Neutrophil (primary cell): ENCODE measurements at regions not wholly inside any gene's neighbourhood (a gene's known extent, or its start where the extent isn't known, plus 50 kb on each side); places are given as distances from the start of the nearest gene placed in this dataset.

Experiments
- H3K27ac ChIP-seq: fragments of 200-600 bp; sonication (generic); 2 replicates; pipeline ENCODE4 v1.5.1; 2016; ENCODE audit warnings: mild to moderate bottlenecking, moderate library complexity
- H3K27me3 ChIP-seq: fragments of 200-600 bp; sonication (generic); 2 replicates; pipeline ENCODE4 v1.6.0; 2016; ENCODE audit warnings: mild to moderate bottlenecking
- H3K36me3 ChIP-seq: fragments of 200-600 bp; sonication (generic); 2 replicates; pipeline ENCODE4 v1.5.1; 2017
- H3K4me1 ChIP-seq, 2 experiments: fragments of 200-600 bp in 1 of 2; sonication (generic) in 1 of 2; 1 replicate in 1 of 2; 2 replicates in 1 of 2; pipeline versions ENCODE4 v1.5.1 to v1.6.1; 2013 to 2016; ENCODE audit warnings: low read depth in 1 of 2, low read length in 1 of 2, mild to moderate bottlenecking in 1 of 2, moderate library complexity in 1 of 2; ENCODE audit not compliant: control insufficient read depth in 1 of 2, insufficient read depth in 1 of 2
- H3K4me3 ChIP-seq, 2 experiments: fragments of 200-600 bp in 1 of 2; sonication (generic) in 1 of 2; 1 replicate in 1 of 2; 2 replicates in 1 of 2; pipeline ENCODE4 v1.5.1; 2013 to 2016; ENCODE audit warnings: low read depth in 1 of 2, low read length in 1 of 2, mild to moderate bottlenecking in 1 of 2, moderate library complexity in 1 of 2
- H3K9me3 ChIP-seq: fragments of 200-600 bp; sonication (generic); 2 replicates; pipeline ENCODE4 v1.5.1; 2016
- TF ChIP-seq, protein P1 (sequence below): fragments of 200-600 bp; sonication (generic); IDR thresholded peaks from 2 replicates; pipeline ENCODE4 v1.5.1; 2016; ENCODE audit warnings: antibody characterized with exemption

DNA sequence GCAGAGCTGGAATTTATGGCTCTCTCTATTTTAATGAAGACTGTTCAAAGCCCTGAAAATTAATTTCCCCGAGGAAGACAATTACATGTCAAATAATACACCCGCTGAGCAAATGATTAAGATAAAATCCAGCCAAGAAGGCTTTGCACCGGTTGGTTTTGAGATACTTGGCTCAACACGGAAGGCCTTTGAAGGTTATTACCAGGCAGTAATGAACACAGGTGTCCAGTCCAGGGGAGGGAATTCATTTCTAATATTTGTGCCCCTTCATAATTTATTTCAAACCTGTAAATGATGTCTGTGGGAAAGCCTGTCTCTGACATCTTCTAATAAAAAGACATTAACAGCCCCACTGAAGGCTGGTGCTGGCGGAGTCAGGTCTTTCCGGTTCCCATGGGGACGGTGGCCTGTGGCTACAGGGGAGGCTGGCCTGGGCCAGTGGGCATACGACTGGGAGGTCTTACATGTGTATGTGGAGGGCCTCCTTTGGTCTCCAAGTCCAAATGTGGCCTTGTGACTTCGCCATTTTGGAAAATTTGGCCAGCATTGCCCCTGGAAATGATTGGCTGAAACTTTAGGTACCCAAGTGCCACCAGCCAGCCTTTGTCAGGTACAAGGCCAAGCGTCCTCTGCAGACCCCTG, 49.9 kb upstream of the IQSEC1 start:
- TF ChIP-seq, protein P1, sequence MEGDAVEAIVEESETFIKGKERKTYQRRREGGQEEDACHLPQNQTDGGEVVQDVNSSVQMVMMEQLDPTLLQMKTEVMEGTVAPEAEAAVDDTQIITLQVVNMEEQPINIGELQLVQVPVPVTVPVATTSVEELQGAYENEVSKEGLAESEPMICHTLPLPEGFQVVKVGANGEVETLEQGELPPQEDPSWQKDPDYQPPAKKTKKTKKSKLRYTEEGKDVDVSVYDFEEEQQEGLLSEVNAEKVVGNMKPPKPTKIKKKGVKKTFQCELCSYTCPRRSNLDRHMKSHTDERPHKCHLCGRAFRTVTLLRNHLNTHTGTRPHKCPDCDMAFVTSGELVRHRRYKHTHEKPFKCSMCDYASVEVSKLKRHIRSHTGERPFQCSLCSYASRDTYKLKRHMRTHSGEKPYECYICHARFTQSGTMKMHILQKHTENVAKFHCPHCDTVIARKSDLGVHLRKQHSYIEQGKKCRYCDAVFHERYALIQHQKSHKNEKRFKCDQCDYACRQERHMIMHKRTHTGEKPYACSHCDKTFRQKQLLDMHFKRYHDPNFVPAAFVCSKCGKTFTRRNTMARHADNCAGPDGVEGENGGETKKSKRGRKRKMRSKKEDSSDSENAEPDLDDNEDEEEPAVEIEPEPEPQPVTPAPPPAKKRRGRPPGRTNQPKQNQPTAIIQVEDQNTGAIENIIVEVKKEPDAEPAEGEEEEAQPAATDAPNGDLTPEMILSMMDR = no peak
- Histone ChIP-seq H3K4me1 (no peaks in the 10 kb centered on the region), H3K27me3 (peaks cover 10% of the 10 kb centered on the region), H3K36me3 (no peaks in the 10 kb centered on the region), H3K27ac (no peak overlapping the region), H3K4me3 (no peak overlapping the region), H3K9me3 (no peaks in the 10 kb centered on the region)
